ENCODE measurements at regions not wholly inside any gene's neighbourhood (a gene's known extent, or its start where the extent isn't known, plus 50 kb on each side); places are given as distances from the start of the nearest gene placed in this dataset.

GRCh38 chr2:3138621-3139020 lies 239.0 kb downstream of the EIPR1 start:
- no peak for DNase-seq (ENCODE audit: low read depth)

- DNase-seq (ENCODE audit: low read depth): no peak
Measured at GRCh38 chr2:3137651-3138300, 239.8 kb downstream of the EIPR1 start.

GRCh38 chr2:3135676-3136075 lies 241.9 kb downstream of the EIPR1 start:
- DNase-seq (ENCODE audit: low read depth): no peak

GRCh38 chr2:3134026-3134571 lies 243.5 kb downstream of the EIPR1 start:
- DNase-seq (ENCODE audit: low read depth): no peak

- DNase-seq (ENCODE audit: low read depth): no peak
Measured at GRCh38 chr2:3132966-3133365, 244.7 kb downstream of the EIPR1 start.

- DNase-seq (ENCODE audit: low read depth): no peak
Measured at GRCh38 chr2:3132466-3132865, 245.2 kb downstream of the EIPR1 start.

- no peak for DNase-seq (ENCODE audit: low read depth)
Measured at GRCh38 chr2:3131636-3132326, 245.8 kb downstream of the EIPR1 start.

- DNase-seq (ENCODE audit: low read depth): no peak
Measured at GRCh38 chr2:3130889-3131635, 246.6 kb downstream of the EIPR1 start.

GRCh38 chr2:3130444-3130843 lies 247.2 kb downstream of the EIPR1 start:
- DNase-seq (ENCODE audit: low read depth): no peak

GRCh38 chr2:3129867-3130266 lies 247.8 kb downstream of the EIPR1 start:
- no peak for DNase-seq (ENCODE audit: low read depth)

GRCh38 chr2:3128786-3129185 lies 248.8 kb downstream of the EIPR1 start:
- no peak for DNase-seq (ENCODE audit: low read depth)

- DNase-seq (ENCODE audit: low read depth): no peak
Measured at GRCh38 chr2:3127710-3128109, 249.9 kb downstream of the EIPR1 start.

- no peak for DNase-seq (ENCODE audit: low read depth)
Measured at GRCh38 chr2:3126911-3127621, 250.6 kb downstream of the EIPR1 start.

- no peak for DNase-seq (ENCODE audit: low read depth)
Measured at GRCh38 chr2:3126171-3126910, 251.3 kb downstream of the EIPR1 start.

GRCh38 chr2:3125761-3126130 lies 251.9 kb downstream of the EIPR1 start:
- DNase-seq (ENCODE audit: low read depth): no peak

- no peak for DNase-seq (ENCODE audit: low read depth)
Measured at GRCh38 chr2:3125001-3125760, 252.4 kb downstream of the EIPR1 start.

GRCh38 chr2:3122525-3122924 lies 255.1 kb downstream of the EIPR1 start:
- no peak for DNase-seq (ENCODE audit: low read depth)

GRCh38 chr2:3121601-3122000 lies 256.0 kb downstream of the EIPR1 start:
- no peak for DNase-seq (ENCODE audit: low read depth)

GRCh38 chr2:3117650-3118216 lies 259.9 kb downstream of the EIPR1 start:
- no peak for DNase-seq (ENCODE audit: low read depth)

GRCh38 chr2:3116371-3116770 lies 261.2 kb downstream of the EIPR1 start:
- no peak for DNase-seq (ENCODE audit: low read depth)
